ENCODE measurements at regions not wholly inside any gene's neighbourhood (a gene's known extent, or its start where the extent isn't known, plus 50 kb on each side); places are given as distances from the start of the nearest gene placed in this dataset.

DNA sequence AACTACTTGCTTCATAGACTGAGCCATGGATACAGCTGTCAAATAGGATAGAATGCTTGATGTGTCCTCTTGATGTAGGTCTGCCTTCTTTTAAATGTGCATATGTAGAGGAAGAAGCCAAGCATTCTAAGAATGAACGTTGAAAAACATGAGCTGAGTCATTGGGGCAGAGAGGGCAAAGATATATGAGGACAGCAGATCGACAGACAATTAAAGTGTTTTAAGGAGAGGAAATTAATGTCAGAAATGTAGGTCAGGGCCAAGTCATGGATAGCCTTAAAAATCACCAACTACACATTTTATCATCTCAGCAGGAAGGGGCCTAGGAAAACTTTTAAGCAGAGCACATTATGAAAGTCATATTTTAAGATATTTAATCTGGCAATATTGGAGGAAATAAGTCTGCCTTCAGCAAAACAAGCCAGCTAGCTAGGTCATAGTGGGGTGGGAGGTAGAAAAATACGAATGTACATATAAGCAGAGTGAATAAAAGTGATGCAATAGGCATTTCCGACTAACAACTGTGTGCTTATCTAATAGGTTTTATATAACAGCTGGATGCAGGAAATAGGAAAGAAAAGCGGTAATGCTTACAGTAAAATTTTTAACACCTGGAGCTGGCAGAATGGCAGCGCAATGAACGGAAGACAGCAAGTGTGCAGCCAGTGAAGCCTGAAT, 638.3 kb upstream of the TPK1 start:
- H3K4me1 ChIP-seq: no peaks in the 10 kb centered on the region

DNA sequence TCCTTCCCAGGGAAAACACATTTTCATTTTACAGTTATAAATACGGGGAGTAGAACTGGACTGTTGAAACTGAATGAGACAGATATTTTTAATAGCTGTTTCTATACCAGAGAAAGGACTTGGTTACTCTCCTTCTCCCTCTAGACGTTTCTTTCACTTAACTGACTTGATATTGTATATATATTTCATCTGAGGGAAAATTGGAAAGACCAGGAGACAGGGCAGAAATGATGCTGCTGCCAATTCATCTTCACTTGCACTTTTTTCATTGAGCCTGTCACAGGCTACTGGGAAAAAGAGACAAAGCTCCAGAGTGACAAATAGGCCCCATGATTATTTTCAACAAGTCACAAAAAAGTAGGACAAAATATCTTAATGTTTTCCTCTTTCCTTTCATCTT, 636.0 kb upstream of the TPK1 start:
- DNase-seq: no peak
- Histone ChIP-seq H3K4me1 (no peaks in the 10 kb centered on the region), H3K4me3 (no peak overlapping the region), H3K27me3 (no peaks in the 10 kb centered on the region), H3K36me3 (no peaks in the 10 kb centered on the region), H3K9me3 (peaks cover 0 to 3% (median 0%) of the 10 kb centered on the region in 4 donors), H3K27ac (no peak overlapping the region)
- TF ChIP-seq, protein P1, sequence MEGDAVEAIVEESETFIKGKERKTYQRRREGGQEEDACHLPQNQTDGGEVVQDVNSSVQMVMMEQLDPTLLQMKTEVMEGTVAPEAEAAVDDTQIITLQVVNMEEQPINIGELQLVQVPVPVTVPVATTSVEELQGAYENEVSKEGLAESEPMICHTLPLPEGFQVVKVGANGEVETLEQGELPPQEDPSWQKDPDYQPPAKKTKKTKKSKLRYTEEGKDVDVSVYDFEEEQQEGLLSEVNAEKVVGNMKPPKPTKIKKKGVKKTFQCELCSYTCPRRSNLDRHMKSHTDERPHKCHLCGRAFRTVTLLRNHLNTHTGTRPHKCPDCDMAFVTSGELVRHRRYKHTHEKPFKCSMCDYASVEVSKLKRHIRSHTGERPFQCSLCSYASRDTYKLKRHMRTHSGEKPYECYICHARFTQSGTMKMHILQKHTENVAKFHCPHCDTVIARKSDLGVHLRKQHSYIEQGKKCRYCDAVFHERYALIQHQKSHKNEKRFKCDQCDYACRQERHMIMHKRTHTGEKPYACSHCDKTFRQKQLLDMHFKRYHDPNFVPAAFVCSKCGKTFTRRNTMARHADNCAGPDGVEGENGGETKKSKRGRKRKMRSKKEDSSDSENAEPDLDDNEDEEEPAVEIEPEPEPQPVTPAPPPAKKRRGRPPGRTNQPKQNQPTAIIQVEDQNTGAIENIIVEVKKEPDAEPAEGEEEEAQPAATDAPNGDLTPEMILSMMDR (IDR thresholded peaks at IDR 0.05): no peak
- no peak for TF ChIP-seq POLR2A (IDR thresholded peaks at IDR 0.05)

More for the DNA sequence above, 638.3 kb upstream of the TPK1 start:
- H3K27ac ChIP-seq: no peak overlapping the region
- TF ChIP-seq, protein P1 (IDR thresholded peaks at IDR 0.05): no peak
- no peak for TF ChIP-seq POLR2A (IDR thresholded peaks at IDR 0.05)
- H3K36me3 ChIP-seq: no peaks in the 10 kb centered on the region
- no peak overlapping the region for H3K4me3 ChIP-seq
- peaks cover 0 to 3% (median 0%) of the 10 kb centered on the region in 4 donors for H3K9me3 ChIP-seq
- no peaks in the 10 kb centered on the region for H3K27me3 ChIP-seq
- no peak for DNase-seq

DNA sequence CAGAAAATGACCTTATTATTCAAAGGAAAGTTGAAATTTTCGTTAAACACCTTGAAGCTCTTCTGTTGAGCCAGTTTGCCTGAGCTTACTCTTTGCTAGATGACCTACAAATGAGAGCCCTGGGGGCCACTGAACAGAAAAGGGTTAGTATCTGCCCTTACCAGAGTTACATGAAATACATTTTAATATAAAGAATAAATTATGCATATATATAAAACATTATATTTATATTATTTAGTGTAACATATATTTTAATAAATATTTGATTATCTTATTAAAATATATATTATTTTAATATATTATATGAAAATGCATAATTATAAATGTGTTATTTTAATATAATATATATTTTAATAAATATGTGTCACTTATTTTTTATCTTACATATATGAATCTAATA, 628.4 kb upstream of the TPK1 start:
- no peaks in the 10 kb centered on the region for H3K4me1 ChIP-seq
- no peaks in the 10 kb centered on the region for H3K27me3 ChIP-seq
- no peak for DNase-seq
- TF ChIP-seq, protein P1 (IDR thresholded peaks at IDR 0.05): no peak
- TF ChIP-seq POLR2A (IDR thresholded peaks at IDR 0.05): no peak
- H3K36me3 ChIP-seq: no peaks in the 10 kb centered on the region
- H3K4me3 ChIP-seq: no peak overlapping the region
- H3K9me3 ChIP-seq: no peaks in the 10 kb centered on the region
- no peak overlapping the region for H3K27ac ChIP-seq

DNA sequence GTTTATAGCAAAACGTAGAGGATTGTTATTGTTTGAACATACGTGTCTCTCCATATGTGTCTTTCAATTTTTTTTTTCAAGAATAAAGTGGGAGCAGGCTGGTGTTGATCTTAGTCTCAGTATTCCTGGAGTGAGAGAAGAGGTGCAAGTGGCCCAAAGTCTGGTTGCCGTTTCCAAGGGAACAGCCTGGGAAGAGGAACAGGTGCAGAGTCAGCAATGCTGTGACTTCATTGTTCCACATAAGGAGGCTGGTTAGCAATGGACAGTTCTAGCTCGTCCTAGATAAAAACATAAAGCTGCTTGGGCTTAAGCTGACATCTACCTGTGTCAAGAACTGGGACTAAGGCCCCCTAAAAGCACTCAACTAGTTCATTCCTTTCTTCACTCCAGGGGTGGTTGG, 626.6 kb upstream of the TPK1 start:
- DNase-seq: no peak

DNA sequence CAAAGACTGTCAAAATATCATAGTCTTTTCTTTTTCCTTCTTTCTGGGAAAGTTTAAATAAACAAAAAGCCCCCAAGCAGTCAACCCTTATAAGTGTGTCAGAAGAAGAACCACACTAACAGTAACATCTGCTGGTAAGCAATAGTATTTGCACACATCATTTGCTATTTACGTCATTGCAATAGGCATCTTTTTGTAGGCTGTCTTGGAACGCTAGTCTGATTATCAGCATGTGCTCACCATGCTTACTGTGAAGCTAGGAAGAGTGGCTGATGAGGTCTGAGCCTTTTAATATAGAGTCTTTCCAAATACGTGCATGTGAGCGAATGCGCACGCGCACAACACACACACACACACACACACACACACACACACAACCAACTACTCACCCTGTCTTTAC, 599.0 kb upstream of the TPK1 start:
- Histone ChIP-seq H3K4me3 (no peak overlapping the region), H3K9me3 (no peaks in the 10 kb centered on the region), H3K4me1 (no peaks in the 10 kb centered on the region), H3K36me3 (no peaks in the 10 kb centered on the region), H3K27ac (no peak overlapping the region), H3K27me3 (no peaks in the 10 kb centered on the region)
- no peak for DNase-seq
- TF ChIP-seq, protein P1 (IDR thresholded peaks at IDR 0.05): no peak
- TF ChIP-seq POLR2A (IDR thresholded peaks at IDR 0.05): no peak

More for the DNA sequence above, 626.6 kb upstream of the TPK1 start:
- Histone ChIP-seq H3K4me3 (no peak overlapping the region), H3K36me3 (no peaks in the 10 kb centered on the region), H3K27me3 (no peaks in the 10 kb centered on the region), H3K27ac (no peak overlapping the region), H3K9me3 (no peaks in the 10 kb centered on the region), H3K4me1 (no peaks in the 10 kb centered on the region)
- no peak for TF ChIP-seq POLR2A (IDR thresholded peaks at IDR 0.05)
- TF ChIP-seq, protein P1 (IDR thresholded peaks at IDR 0.05): no peak

Data from Peyer's patch (tissue), 4 donors.